ENCODE measurements at regions not wholly inside any gene's neighbourhood (a gene's known extent, or its start where the extent isn't known, plus 50 kb on each side); places are given as distances from the start of the nearest gene placed in this dataset.

- Histone ChIP-seq H2AFZ (ENCODE audit: low read length) (no peak overlapping the region), H3K9me2 (replicated peaks; ENCODE audit: low read depth, low read length) (no peaks in the 10 kb centered on the region)
These were observed 200.4 kb downstream of the MREG start for GRCh38 chr2:215812966-215813365.

GRCh38 chr2:215811409-215812345 lies 201.7 kb downstream of the MREG start:
- Histone ChIP-seq H3K4me3 (ENCODE audit: low read length, poor library complexity, severe bottlenecking) (no peak overlapping the region), H3F3A (ENCODE audit: low read depth) (no peaks in the 10 kb centered on the region), H3K9me2 (replicated peaks; ENCODE audit: low read depth, low read length) (no peaks in the 10 kb centered on the region), H3K4me2 (ENCODE audit: low read depth, low read length, poor library complexity, severe bottlenecking) (peak overlapping the region; percentile 53), H3K9ac (ENCODE audit: low read depth, low read length, poor library complexity, severe bottlenecking) (no peak overlapping the region), H3K36me3 (ENCODE audit: insufficient read depth, low read length) (no peaks in the 10 kb centered on the region), H4K20me1 (ENCODE audit: insufficient read depth, low read length, poor library complexity, severe bottlenecking) (no peaks in the 10 kb centered on the region), H3K9me3 (ENCODE audit: insufficient read depth, low read depth, low read length) (no peaks in the 10 kb centered on the region), H3K4me1 (ENCODE audit: insufficient read depth, low read length, poor library complexity, severe bottlenecking) (peaks cover 13% of the 10 kb centered on the region), H3K27me3 (ENCODE audit: insufficient read depth, low read length, poor library complexity, severe bottlenecking) (no peaks in the 10 kb centered on the region), H3K79me2 (ENCODE audit: insufficient read depth, low read length) (no peaks in the 10 kb centered on the region), H2AFZ (ENCODE audit: low read length) (peak overlapping the region; percentile 46)
- TF ChIP-seq EZH2phosphoT487 (IDR thresholded peaks at IDR 0.05; ENCODE audit: borderline replicate concordance): no peak
- TF ChIP-seq CTCF (conservative IDR thresholded peaks at IDR 0.05; ENCODE audit: low read length): no peak

More at GRCh38 chr2:215812966-215813365, 200.4 kb downstream of the MREG start:
- no peaks in the 10 kb centered on the region for H3F3A ChIP-seq (ENCODE audit: low read depth)
- H3K36me3 ChIP-seq (ENCODE audit: insufficient read depth, low read length): no peaks in the 10 kb centered on the region
- no peak overlapping the region for H3K4me3 ChIP-seq (ENCODE audit: low read length, poor library complexity, severe bottlenecking)
- H3K27me3 ChIP-seq (ENCODE audit: insufficient read depth, low read length, poor library complexity, severe bottlenecking): no peaks in the 10 kb centered on the region
- no peaks in the 10 kb centered on the region for H3K79me2 ChIP-seq (ENCODE audit: insufficient read depth, low read length)
- no peak overlapping the region for H3K9ac ChIP-seq (ENCODE audit: low read depth, low read length, poor library complexity, severe bottlenecking)
- H3K9me3 ChIP-seq (ENCODE audit: insufficient read depth, low read depth, low read length): no peaks in the 10 kb centered on the region
- peaks cover 13% of the 10 kb centered on the region for H3K4me1 ChIP-seq (ENCODE audit: insufficient read depth, low read length, poor library complexity, severe bottlenecking)
- H4K20me1 ChIP-seq (ENCODE audit: insufficient read depth, low read length, poor library complexity, severe bottlenecking): no peaks in the 10 kb centered on the region
- TF ChIP-seq EZH2phosphoT487 (IDR thresholded peaks at IDR 0.05; ENCODE audit: borderline replicate concordance): no peak
- no peak for TF ChIP-seq CTCF (conservative IDR thresholded peaks at IDR 0.05; ENCODE audit: low read length)
- H3K4me2 ChIP-seq (ENCODE audit: low read depth, low read length, poor library complexity, severe bottlenecking): no peak overlapping the region

- H4K20me1 ChIP-seq (ENCODE audit: insufficient read depth, low read length, poor library complexity, severe bottlenecking): no peaks in the 10 kb centered on the region
- H3F3A ChIP-seq (ENCODE audit: low read depth): no peaks in the 10 kb centered on the region
- H3K9ac ChIP-seq (ENCODE audit: low read depth, low read length, poor library complexity, severe bottlenecking): no peak overlapping the region
- no peaks in the 10 kb centered on the region for H3K27me3 ChIP-seq (ENCODE audit: insufficient read depth, low read length, poor library complexity, severe bottlenecking)
- no peaks in the 10 kb centered on the region for H3K9me2 ChIP-seq (replicated peaks; ENCODE audit: low read depth, low read length)
- H2AFZ ChIP-seq (ENCODE audit: low read length): peak overlapping the region; percentile 46; the same call in 1 of the 2 replicates
- no peak overlapping the region for H3K4me3 ChIP-seq (ENCODE audit: low read length, poor library complexity, severe bottlenecking)
- no peaks in the 10 kb centered on the region for H3K36me3 ChIP-seq (ENCODE audit: insufficient read depth, low read length)
- no peaks in the 10 kb centered on the region for H3K9me3 ChIP-seq (ENCODE audit: insufficient read depth, low read depth, low read length)
- H3K4me2 ChIP-seq (ENCODE audit: low read depth, low read length, poor library complexity, severe bottlenecking): peak overlapping the region; percentile 53
- no peaks in the 10 kb centered on the region for H3K79me2 ChIP-seq (ENCODE audit: insufficient read depth, low read length)
- no peak for TF ChIP-seq CTCF (conservative IDR thresholded peaks at IDR 0.05; ENCODE audit: low read length)
- TF ChIP-seq EZH2phosphoT487 (IDR thresholded peaks at IDR 0.05; ENCODE audit: borderline replicate concordance): no peak
- H3K4me1 ChIP-seq (ENCODE audit: insufficient read depth, low read length, poor library complexity, severe bottlenecking): peaks cover 13% of the 10 kb centered on the region
These were observed 202.3 kb downstream of the MREG start for GRCh38 chr2:215811003-215811402.
